H1 (cell line): ENCODE measurements at regions not wholly inside any gene's neighbourhood (a gene's known extent, or its start where the extent isn't known, plus 50 kb on each side); places are given as distances from the start of the nearest gene placed in this dataset.

ENCODE experiments used
- CREB1 ChIP-seq: IDR thresholded peaks from 2 replicates; pipeline ENCODE4 v1.6.1; 2012; ENCODE audit warnings: inconsistent platforms
- KDM1A ChIP-seq: fragments of 200-600, 300-600 bp; sonication (generic); IDR thresholded peaks from 2 replicates; pipeline ENCODE4 v1.7.1; 2016; ENCODE audit warnings: mild to moderate bottlenecking, low read length, borderline replicate concordance
- KDM4A ChIP-seq: IDR thresholded peaks from one replicate; pipeline ENCODE4 v1.7.1; 2012; ENCODE audit warnings: low read depth, mild to moderate bottlenecking, moderate library complexity, low read length, inconsistent platforms; ENCODE audit not compliant: severe bottlenecking
- SIX5 ChIP-seq: IDR thresholded peaks from 2 replicates; pipeline ENCODE4 v1.6.1; 2011; ENCODE audit warnings: mild to moderate bottlenecking, low read depth, low read length
- SP4 ChIP-seq: IDR thresholded peaks from 2 replicates; pipeline ENCODE4 v1.6.1; 2012; ENCODE audit warnings: low read length, inconsistent platforms
- TAF1 ChIP-seq: IDR thresholded peaks from 2 replicates; pipeline ENCODE4 v1.6.1; 2011; ENCODE audit warnings: mild to moderate bottlenecking, low read depth, low read length
- TAF7 ChIP-seq: optimal IDR thresholded peaks from 2 replicates; pipeline ENCODE3; 2011; ENCODE audit warnings: low read depth, mild to moderate bottlenecking, inconsistent platforms, low read length, moderate library complexity, borderline replicate concordance
- TF ChIP-seq, protein P1 (sequence below): IDR thresholded peaks from 2 replicates; pipeline ENCODE4 v1.6.1; 2012; ENCODE audit warnings: inconsistent platforms

DNA sequence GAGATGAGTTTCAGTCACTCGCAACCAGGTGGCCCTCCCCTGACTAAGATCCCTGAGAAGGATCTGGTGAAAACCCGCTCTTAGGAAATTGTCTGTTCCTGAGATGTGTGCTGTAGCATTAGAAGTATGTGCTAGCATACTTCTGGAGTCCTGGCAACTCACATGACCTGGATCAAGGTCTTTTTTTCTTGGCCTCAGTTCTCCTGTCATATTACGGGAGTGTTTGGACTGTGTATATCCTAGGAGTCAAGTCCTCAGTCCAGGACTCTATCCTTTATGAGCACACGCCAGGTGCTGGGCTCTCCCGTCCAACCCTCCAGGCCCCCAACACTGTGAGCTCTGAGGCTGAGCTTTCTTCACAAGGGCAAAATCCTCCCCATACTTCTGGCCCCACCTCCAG, 156.4 kb downstream of the UQCRFS1 start (continued):
- TF ChIP-seq TAF7 (no peak), TAF1 (no peak), SIX5 (no peak), KDM1A (no peak), CREB1 (no peak), KDM4A (no peak), SP4 (no peak)
- TF ChIP-seq, protein P1, sequence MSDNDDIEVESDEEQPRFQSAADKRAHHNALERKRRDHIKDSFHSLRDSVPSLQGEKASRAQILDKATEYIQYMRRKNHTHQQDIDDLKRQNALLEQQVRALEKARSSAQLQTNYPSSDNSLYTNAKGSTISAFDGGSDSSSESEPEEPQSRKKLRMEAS = no peak
